GM13976 (cell line): ENCODE measurements at regions not wholly inside any gene's neighbourhood (a gene's known extent, or its start where the extent isn't known, plus 50 kb on each side); places are given as distances from the start of the nearest gene placed in this dataset.

Experiments
- DNase-seq: peaks from one replicate; pipeline ENCODE4 v3.0.0; 2012; ENCODE audit warnings: low spot score
- CTCF ChIP-seq: IDR thresholded peaks from 2 replicates; pipeline ENCODE4 v1.5.1; 2012; ENCODE audit warnings: borderline replicate concordance, mild to moderate bottlenecking; ENCODE audit not compliant: insufficient read depth; ENCODE audit errors: extremely low read depth, missing control alignments, control extremely low read depth
- in situ Hi-C: fragments of 300-500 bp; cut with MboI; formaldehyde crosslinking; loops from one replicate; pipeline ENCODE4 v1.12.0; 2022; ENCODE audit warnings: low sequenced_read_pairs, mixed read lengths, inconsistent platforms; ENCODE audit not compliant: unreplicated experiment

GRCh38 chr4:24720979-24721378, 74.4 kb upstream of the SOD3 start:
- DNase-seq, result no peak
- in situ Hi-C loops, result no loop called here
- TF ChIP-seq CTCF, result no peak

GRCh38 chr4:24722026-24722568, 73.3 kb upstream of the SOD3 start:
- DNase-seq, result no peak
- no peak for TF ChIP-seq CTCF
- in situ Hi-C loops, result no loop called here

GRCh38 chr4:24727390-24728224, 67.8 kb upstream of the SOD3 start:
- in situ Hi-C loops, result no loop called here
- no peak for TF ChIP-seq CTCF
- no peak for DNase-seq

GRCh38 chr4:24729119-24729730, 66.1 kb upstream of the SOD3 start:
- no peak for TF ChIP-seq CTCF
- in situ Hi-C loops, result no loop called here
- no peak for DNase-seq

GRCh38 chr4:24730256-24731001, 64.9 kb upstream of the SOD3 start:
- in situ Hi-C loops, result no loop called here
- TF ChIP-seq CTCF, result no peak
- DNase-seq, result no peak

- TF ChIP-seq CTCF, result no peak
- DNase-seq, result no peak
- in situ Hi-C loops, result no loop called here
Observed at GRCh38 chr4:24731448-24731847, 63.9 kb upstream of the SOD3 start.
